Skin of body (tissue), 1 donor: ENCODE measurements at regions not wholly inside any gene's neighbourhood (a gene's known extent, or its start where the extent isn't known, plus 50 kb on each side); places are given as distances from the start of the nearest gene placed in this dataset.
"Not testable (repeated sequence)": the region's sequence is repeated elsewhere in the genome, so short reads cannot be mapped to it uniquely, and the experiment has no call there.

Experiments
- DNase-seq: peaks from one replicate; lab custom pipeline; 2025; lab: John Stamatoyannopoulos, UW

- DNase-seq = no peak
These were observed 302.2 kb downstream of the RPS24 start for GRCh38 chr10:78335691-78336401.

GRCh38 chr10:78336402-78336791 lies 302.7 kb downstream of the RPS24 start:
- no peak for DNase-seq

- no peak for DNase-seq
These were observed 303.4 kb downstream of the RPS24 start for GRCh38 chr10:78337016-78337415.

GRCh38 chr10:78337646-78338391 lies 304.2 kb downstream of the RPS24 start:
- no peak for DNase-seq

GRCh38 chr10:78338717-78339116 lies 305.1 kb downstream of the RPS24 start:
- DNase-seq = no peak

GRCh38 chr10:78339251-78339650 lies 305.6 kb downstream of the RPS24 start:
- no peak for DNase-seq

GRCh38 chr10:78341953-78342614 lies 308.4 kb downstream of the RPS24 start:
- no peak for DNase-seq

GRCh38 chr10:78342827-78343653 lies 309.4 kb downstream of the RPS24 start:
- no peak for DNase-seq

GRCh38 chr10:78344257-78344656 lies 310.6 kb downstream of the RPS24 start:
- not testable (repeated sequence) for DNase-seq

- not testable (repeated sequence) for DNase-seq
These were observed 311.9 kb downstream of the RPS24 start for GRCh38 chr10:78345515-78345914.

- DNase-seq = no peak
These were observed 313.1 kb downstream of the RPS24 start for GRCh38 chr10:78346721-78347120.

GRCh38 chr10:78348411-78349164 lies 314.9 kb downstream of the RPS24 start:
- DNase-seq = no peak

- no peak for DNase-seq
These were observed 315.5 kb downstream of the RPS24 start for GRCh38 chr10:78349165-78349516.

- no peak for DNase-seq
These were observed 316.4 kb downstream of the RPS24 start for GRCh38 chr10:78349911-78350663.

- DNase-seq = no peak
These were observed 317.6 kb downstream of the RPS24 start for GRCh38 chr10:78351283-78351682.

- DNase-seq = no peak
These were observed 318.1 kb downstream of the RPS24 start for GRCh38 chr10:78351809-78352208.

GRCh38 chr10:78353636-78354035 lies 320.0 kb downstream of the RPS24 start:
- no peak for DNase-seq

- DNase-seq = no peak
These were observed 320.4 kb downstream of the RPS24 start for GRCh38 chr10:78354101-78354500.

GRCh38 chr10:78356291-78356900 lies 322.7 kb downstream of the RPS24 start:
- no peak for DNase-seq
